HG03378 (cell line): ENCODE measurements at regions not wholly inside any gene's neighbourhood (a gene's known extent, or its start where the extent isn't known, plus 50 kb on each side); places are given as distances from the start of the nearest gene placed in this dataset.
"Not testable (repeated sequence)": the region's sequence is repeated elsewhere in the genome, so short reads cannot be mapped to it uniquely, and the experiment has no call there.

Experiments
- ATAC-seq: cut with Tn5 transposase; IDR thresholded peaks from one replicate; pipeline ENCODE4 v1.9.1; 2021; ENCODE audit warnings: mild to moderate bottlenecking, moderate library complexity; ENCODE audit not compliant: unreplicated experiment

GRCh38 chr4:14155803-14156202, 528.3 kb upstream of the BOD1L1 start:
- no peak for ATAC-seq

GRCh38 chr4:14157262-14157661, 529.7 kb upstream of the BOD1L1 start:
- peak; percentile 66 for ATAC-seq

GRCh38 chr4:14165222-14165920, 537.8 kb upstream of the BOD1L1 start:
- ATAC-seq: peak; percentile 99

DNA sequence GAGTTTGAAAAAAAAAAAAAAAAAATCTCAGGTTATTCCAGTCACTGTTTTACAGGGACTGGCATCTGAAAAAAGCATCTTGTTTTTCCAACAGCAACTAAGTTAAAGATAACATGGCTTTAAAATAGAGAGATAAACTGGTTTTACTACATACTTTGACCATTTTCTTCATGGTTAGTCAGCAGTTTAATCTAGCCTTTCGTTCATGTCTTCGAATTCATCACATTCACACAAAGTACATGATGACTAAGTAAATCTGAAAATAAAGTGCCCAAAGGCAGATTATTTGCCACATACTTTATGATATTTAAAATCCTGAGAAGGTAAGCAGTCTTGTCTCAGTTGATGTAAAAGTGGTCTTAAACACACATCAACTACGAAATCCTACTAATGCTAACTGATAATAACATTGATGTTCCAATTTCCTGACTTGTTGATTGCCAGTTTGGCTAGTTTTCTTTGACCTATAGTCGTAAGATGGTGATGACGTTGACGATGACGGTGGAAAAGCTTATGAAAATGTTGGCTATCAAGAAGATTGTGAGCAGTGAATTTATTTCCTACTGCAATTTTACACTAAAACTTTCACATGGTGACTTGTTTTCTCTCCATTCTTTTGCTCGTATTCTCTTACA, 540.5 kb upstream of the BOD1L1 start:
- no peak for ATAC-seq

- peak; percentile 75 for ATAC-seq
Measured at GRCh38 chr4:14168919-14169318, 541.4 kb upstream of the BOD1L1 start.

DNA sequence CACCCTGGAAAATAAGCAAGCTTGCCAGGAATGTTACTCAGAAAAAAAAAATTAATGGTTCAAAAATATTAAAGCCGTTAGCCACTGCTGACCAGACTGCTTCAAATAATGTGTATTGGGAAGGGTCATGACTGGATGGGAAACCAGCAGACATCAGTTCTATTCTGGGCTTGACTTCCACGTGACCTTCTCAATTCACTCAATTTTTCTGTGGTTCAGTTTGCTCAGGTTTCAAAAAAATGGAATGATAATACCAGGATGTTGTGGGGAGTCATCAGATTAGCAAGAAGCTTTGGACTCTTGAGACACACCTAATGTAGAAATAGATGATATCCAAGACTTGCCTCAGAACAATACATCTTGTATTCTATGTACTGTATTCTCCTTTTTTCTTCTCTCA, 541.9 kb upstream of the BOD1L1 start:
- no peak for ATAC-seq

- not testable (repeated sequence) for ATAC-seq
Measured at GRCh38 chr4:14169940-14170339, 542.4 kb upstream of the BOD1L1 start.

- no peak for ATAC-seq
Measured at GRCh38 chr4:14176613-14177012, 549.1 kb upstream of the BOD1L1 start.

- peak; percentile 88 for ATAC-seq
Measured at GRCh38 chr4:14177987-14178386, 550.5 kb upstream of the BOD1L1 start.

DNA sequence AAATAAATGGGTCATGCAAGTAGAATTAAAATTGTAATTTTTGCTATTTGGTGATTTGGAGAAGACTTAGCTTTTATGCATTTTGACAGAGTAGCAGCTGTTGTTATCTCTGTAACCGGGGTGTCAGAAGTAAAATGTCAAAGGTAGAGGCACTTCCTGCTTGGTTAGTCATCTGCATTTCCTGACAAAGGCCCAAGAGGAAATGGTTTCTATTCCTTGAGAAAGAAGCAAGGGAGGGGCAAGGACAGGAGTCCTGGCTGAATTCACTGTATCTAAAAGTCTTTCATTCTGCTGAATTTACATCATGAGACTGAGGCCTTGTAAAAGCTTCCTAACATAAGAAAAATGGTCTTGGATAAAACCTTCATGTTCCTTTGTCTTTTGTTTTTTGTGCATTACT, 550.9 kb upstream of the BOD1L1 start:
- peak; percentile 70 for ATAC-seq

GRCh38 chr4:14180166-14180565, 552.6 kb upstream of the BOD1L1 start:
- ATAC-seq: no peak

DNA sequence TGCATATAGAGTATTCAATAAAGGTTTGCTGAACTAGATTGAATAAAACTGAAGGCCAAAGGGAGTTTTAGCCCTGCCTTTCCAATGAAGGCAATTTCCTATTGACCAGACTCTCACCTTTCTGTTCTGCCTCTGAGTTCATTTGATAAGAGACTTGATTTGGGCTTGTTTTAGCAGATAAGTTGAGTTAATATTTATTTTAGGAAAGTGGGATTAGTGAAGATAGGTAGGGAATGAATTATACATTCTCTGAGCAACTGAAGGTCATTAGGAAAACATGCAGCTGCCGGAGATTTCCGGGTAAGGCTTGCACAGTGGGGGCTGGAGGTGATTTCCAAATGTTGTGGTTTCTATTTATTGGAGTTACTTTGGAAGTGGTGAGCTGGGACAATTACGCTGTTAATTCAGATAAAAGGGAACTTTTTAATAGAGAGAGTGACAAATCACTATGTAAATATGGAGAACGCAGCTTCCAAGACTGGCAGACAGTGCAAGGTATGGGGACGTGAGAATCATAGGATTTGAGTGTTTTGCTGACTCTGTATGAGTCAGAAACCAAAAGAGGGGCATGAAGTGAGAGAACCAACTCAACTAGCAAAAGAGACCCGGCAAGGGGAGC, 553.6 kb upstream of the BOD1L1 start:
- no peak for ATAC-seq

- ATAC-seq: no peak
Measured at GRCh38 chr4:14182148-14182547, 554.6 kb upstream of the BOD1L1 start.

- no peak for ATAC-seq
Measured at GRCh38 chr4:14184265-14184664, 556.7 kb upstream of the BOD1L1 start.

GRCh38 chr4:14184767-14185166, 557.2 kb upstream of the BOD1L1 start:
- ATAC-seq: no peak

DNA sequence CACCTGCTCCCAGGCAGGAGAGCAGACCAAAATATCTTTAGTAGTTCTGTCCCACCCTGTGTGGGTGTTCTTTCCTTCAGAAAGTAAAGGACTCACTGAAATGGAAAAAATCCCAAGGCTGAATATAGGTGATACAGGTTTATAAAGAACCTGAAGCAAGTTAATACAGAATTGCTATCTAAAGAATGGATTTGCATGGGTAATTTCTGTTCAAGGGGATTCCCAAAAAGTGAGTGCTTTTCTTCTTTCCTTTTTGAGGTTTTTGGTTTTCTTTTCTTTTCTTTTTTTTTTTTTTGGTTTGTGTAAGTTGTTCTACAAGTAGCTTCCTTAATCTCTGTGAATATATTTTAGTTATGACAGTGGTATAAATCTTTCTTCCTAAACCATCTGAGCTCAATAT, 560.7 kb upstream of the BOD1L1 start:
- ATAC-seq: no peak

GRCh38 chr4:14193601-14194000, 566.1 kb upstream of the BOD1L1 start:
- ATAC-seq: no peak

- no peak for ATAC-seq
Measured at GRCh38 chr4:14196131-14196530, 568.6 kb upstream of the BOD1L1 start.

DNA sequence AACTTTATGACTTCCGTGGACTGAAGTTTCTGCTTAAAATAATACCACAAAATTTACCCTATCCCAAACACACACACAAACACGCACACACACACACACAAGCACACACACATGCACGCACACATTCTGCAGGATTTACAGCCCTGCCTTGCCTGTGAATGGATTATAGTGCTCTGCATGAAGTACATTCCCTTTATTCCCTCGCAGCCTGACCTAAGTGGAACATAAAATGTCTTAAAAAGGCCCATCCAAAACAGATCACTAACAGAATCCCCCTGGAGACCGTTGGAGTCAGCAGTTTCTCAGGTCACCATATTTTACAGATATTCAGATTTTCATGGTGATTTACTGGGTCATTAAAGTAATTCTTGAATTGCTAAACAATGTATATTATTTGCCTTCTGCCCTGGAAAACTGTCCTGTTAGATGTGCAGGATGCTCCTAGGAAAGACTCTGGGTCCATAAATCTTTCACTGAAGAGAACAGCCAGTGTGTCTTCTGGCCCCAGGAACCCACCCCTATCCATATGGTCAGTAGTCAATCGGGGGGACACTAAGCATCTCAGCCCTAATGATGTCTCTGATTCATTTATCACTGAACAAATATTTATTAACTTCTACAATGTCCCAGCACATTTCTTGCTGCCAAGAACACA, 587.7 kb upstream of the BOD1L1 start:
- ATAC-seq: no peak

- ATAC-seq: no peak
Measured at GRCh38 chr4:14217401-14217800, 589.9 kb upstream of the BOD1L1 start.

GRCh38 chr4:14218641-14219040, 591.1 kb upstream of the BOD1L1 start:
- ATAC-seq: no peak

DNA sequence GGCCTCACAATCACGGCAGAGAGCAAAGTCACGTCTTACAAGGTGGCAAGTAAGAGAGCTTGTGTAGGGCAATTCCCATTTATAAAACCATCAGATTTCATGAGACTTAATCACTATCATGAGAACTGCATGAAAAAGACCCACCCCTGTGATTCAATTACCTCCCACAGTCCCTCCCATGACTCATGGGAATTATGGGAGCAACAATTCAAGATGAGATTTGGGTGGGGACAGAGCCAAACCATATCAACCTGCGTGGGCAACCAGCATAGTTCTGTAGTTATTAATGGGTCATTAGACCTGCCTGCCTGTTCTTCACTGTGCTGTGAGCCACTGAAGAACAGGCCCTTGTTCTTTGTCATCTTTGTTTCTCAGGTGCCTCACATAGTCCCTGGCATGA, 593.7 kb upstream of the BOD1L1 start:
- no peak for ATAC-seq
